ENCODE measurements at regions not wholly inside any gene's neighbourhood (a gene's known extent, or its start where the extent isn't known, plus 50 kb on each side); places are given as distances from the start of the nearest gene placed in this dataset.

GRCh38 chr1:29631836-29632805, 395.8 kb downstream of the PTPRU start:
- CTCF ChIA-PET = no interaction called here
- Mint-ChIP-seq H3K27me3 (peaks cover 8% of the 10 kb centered on the region), H3K9me3 (no peaks in the 10 kb centered on the region), H3K27ac (no peak overlapping the region), H3K4me3 (no peak overlapping the region), H3K36me3 (ENCODE audit: low read depth) (no peaks in the 10 kb centered on the region), H3K4me1 (no peaks in the 10 kb centered on the region)
- POLR2A ChIA-PET = no interaction called here
- DNase-seq = no peak

DNA sequence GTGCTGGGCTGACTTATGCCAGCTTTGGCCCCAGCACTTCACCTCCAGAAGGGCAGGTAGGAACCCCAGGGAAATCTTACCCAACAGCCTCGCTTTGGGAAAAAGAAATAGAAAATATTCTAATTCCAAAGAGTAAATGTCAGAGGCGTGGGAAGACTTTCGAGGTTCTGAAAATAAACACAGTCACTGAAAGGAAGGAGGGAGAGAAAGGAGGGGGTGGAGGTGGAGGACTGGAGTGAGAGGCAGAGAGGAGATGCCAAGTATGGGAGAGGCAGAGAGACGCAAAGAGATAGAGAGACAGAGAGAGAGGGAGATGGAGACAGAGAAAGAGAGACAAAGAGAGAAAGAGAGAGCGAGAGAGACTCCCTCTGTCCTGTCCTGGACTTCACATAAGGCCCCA, 395.0 kb downstream of the PTPRU start:
- Mint-ChIP-seq H3K27ac (no peak overlapping the region), H3K9me3 (no peaks in the 10 kb centered on the region), H3K36me3 (ENCODE audit: low read depth) (no peaks in the 10 kb centered on the region), H3K27me3 (peaks cover 8% of the 10 kb centered on the region), H3K4me3 (no peak overlapping the region), H3K4me1 (no peaks in the 10 kb centered on the region)
- no peak for DNase-seq
- ChIA-PET POLR2A (no interaction called here), CTCF (no interaction called here)

GRCh38 chr1:29630756-29631155, 394.4 kb downstream of the PTPRU start:
- no peaks in the 10 kb centered on the region for H3K36me3 Mint-ChIP-seq (ENCODE audit: low read depth)
- ChIA-PET CTCF (no interaction called here), POLR2A (no interaction called here)
- no peak overlapping the region for H3K4me3 Mint-ChIP-seq
- H3K27me3 Mint-ChIP-seq = peaks cover 9% of the 10 kb centered on the region
- no peaks in the 10 kb centered on the region for H3K4me1 Mint-ChIP-seq
- H3K27ac Mint-ChIP-seq = no peak overlapping the region
- DNase-seq = no peak
- H3K9me3 Mint-ChIP-seq = no peaks in the 10 kb centered on the region

GRCh38 chr1:29629814-29630516, 393.6 kb downstream of the PTPRU start:
- ChIA-PET POLR2A (no interaction called here), CTCF (no interaction called here)
- Mint-ChIP-seq H3K4me1 (no peaks in the 10 kb centered on the region), H3K27me3 (peaks cover 12% of the 10 kb centered on the region), H3K27ac (no peak overlapping the region), H3K9me3 (no peaks in the 10 kb centered on the region), H3K36me3 (ENCODE audit: low read depth) (no peaks in the 10 kb centered on the region), H3K4me3 (no peak overlapping the region)
- DNase-seq = no peak

- DNase-seq = no peak
- no peak overlapping the region for H3K4me3 Mint-ChIP-seq
- H3K9me3 Mint-ChIP-seq = no peaks in the 10 kb centered on the region
- peaks cover 14% of the 10 kb centered on the region for H3K27me3 Mint-ChIP-seq
- no peaks in the 10 kb centered on the region for H3K4me1 Mint-ChIP-seq
- CTCF ChIA-PET = no interaction called here
- no peak overlapping the region for H3K27ac Mint-ChIP-seq
- POLR2A ChIA-PET = no interaction called here
- no peaks in the 10 kb centered on the region for H3K36me3 Mint-ChIP-seq (ENCODE audit: low read depth)
Measured at GRCh38 chr1:29629401-29629800, 393.1 kb downstream of the PTPRU start.

DNA sequence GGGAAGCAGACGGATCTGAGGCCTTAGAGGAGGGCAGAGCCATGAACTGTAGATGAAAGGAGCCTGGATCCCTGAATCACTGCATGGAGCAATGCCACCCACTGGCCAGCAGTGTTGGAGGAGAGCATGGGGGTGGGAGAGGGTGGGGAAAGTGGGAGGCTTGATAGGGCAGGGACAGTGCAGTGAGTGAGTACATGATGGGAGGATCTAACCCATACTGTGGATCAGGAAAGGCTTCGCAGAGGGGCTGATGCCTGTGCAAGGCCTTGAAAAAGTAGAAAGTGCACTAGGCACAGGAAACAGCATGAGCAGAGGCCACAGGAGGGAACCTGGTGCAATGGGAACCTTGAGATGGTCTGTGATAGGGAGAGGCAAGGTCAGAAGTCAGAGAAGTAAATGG, 391.9 kb downstream of the PTPRU start:
- CTCF ChIA-PET = no interaction called here

DNA sequence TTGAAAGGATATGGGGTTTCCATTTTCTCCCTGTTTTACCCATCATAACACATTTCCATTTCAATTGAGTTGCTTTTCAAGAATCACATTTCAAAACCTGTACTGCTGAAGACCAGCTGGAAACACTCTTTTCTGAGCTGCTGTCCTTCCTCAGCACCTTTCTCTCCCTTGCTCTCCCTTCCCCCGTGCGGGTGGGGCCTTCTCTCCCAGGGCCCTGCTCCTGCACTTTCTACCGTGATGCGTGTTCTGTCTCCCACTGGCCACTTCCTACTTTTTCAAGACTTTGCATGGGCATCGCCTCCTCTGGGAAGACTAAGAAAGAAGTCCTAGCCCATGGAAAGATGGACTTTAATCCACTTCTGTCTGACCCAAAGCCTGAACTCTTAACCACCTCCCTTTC, 390.4 kb downstream of the PTPRU start:
- Mint-ChIP-seq H3K27ac (no peak overlapping the region), H3K9me3 (no peaks in the 10 kb centered on the region), H3K4me3 (no peak overlapping the region), H3K36me3 (ENCODE audit: low read depth) (no peaks in the 10 kb centered on the region), H3K27me3 (peaks cover 14% of the 10 kb centered on the region), H3K4me1 (no peaks in the 10 kb centered on the region)
- DNase-seq = no peak
- CTCF ChIA-PET = no interaction called here
- POLR2A ChIA-PET = no interaction called here

More for the DNA sequence above, 391.9 kb downstream of the PTPRU start:
- Mint-ChIP-seq H3K9me3 (no peaks in the 10 kb centered on the region), H3K4me1 (no peaks in the 10 kb centered on the region), H3K27ac (no peak overlapping the region), H3K4me3 (no peak overlapping the region), H3K27me3 (peaks cover 14% of the 10 kb centered on the region), H3K36me3 (ENCODE audit: low read depth) (no peaks in the 10 kb centered on the region)
- POLR2A ChIA-PET = no interaction called here
- DNase-seq = no peak

DNA sequence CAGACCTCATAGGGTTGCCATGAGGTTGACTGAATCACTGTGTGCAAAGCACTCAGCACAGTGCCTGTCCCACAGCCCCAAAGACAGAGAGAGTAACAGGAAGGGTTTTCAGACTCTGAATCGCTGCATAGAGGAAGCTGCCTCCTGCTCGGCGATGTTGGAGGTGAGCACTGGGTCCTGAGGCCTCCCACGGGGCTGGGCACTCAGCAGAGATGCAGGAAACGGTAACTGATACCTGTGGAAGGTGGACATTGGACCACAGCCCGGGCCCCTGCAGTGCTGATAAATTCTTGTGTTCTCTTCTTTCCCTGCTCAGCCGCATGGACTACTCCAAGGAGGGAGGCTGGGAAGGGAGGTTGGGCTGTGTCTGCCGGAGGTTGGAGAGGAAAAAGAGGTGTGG, 389.7 kb downstream of the PTPRU start:
- no peak overlapping the region for H3K4me3 Mint-ChIP-seq
- POLR2A ChIA-PET = no interaction called here
- no peaks in the 10 kb centered on the region for H3K4me1 Mint-ChIP-seq
- CTCF ChIA-PET = no interaction called here
- no peak overlapping the region for H3K27ac Mint-ChIP-seq
- peaks cover 14% of the 10 kb centered on the region for H3K27me3 Mint-ChIP-seq
- DNase-seq = no peak
- H3K36me3 Mint-ChIP-seq (ENCODE audit: low read depth) = no peaks in the 10 kb centered on the region
- H3K9me3 Mint-ChIP-seq = no peaks in the 10 kb centered on the region

GRCh38 chr1:29625084-29625420, 388.7 kb downstream of the PTPRU start:
- H3K27ac Mint-ChIP-seq = no peak overlapping the region
- no peak overlapping the region for H3K4me3 Mint-ChIP-seq
- ChIA-PET CTCF (no interaction called here), POLR2A (no interaction called here)
- H3K36me3 Mint-ChIP-seq (ENCODE audit: low read depth) = no peaks in the 10 kb centered on the region
- H3K27me3 Mint-ChIP-seq = peaks cover 12% of the 10 kb centered on the region
- H3K9me3 Mint-ChIP-seq = no peaks in the 10 kb centered on the region
- H3K4me1 Mint-ChIP-seq = no peaks in the 10 kb centered on the region
- no peak for DNase-seq

GRCh38 chr1:29624320-29625083, 388.2 kb downstream of the PTPRU start:
- Mint-ChIP-seq H3K27ac (no peak overlapping the region), H3K4me3 (no peak overlapping the region), H3K36me3 (ENCODE audit: low read depth) (no peaks in the 10 kb centered on the region)

GRCh38 chr1:29623501-29623900, 387.2 kb downstream of the PTPRU start:
- peaks cover 8% of the 10 kb centered on the region for H3K27me3 Mint-ChIP-seq

More at GRCh38 chr1:29624320-29625083, 388.2 kb downstream of the PTPRU start:
- POLR2A ChIA-PET = no interaction called here
- no peaks in the 10 kb centered on the region for H3K9me3 Mint-ChIP-seq
- H3K4me1 Mint-ChIP-seq = no peaks in the 10 kb centered on the region
- CTCF ChIA-PET = no interaction called here
- H3K27me3 Mint-ChIP-seq = peaks cover 11% of the 10 kb centered on the region
- no peak for DNase-seq

GRCh38 chr1:29621826-29622435, 385.6 kb downstream of the PTPRU start:
- H3K27me3 Mint-ChIP-seq = peaks cover 8% of the 10 kb centered on the region
- no peaks in the 10 kb centered on the region for H3K9me3 Mint-ChIP-seq
- no peak overlapping the region for H3K4me3 Mint-ChIP-seq
- DNase-seq = no peak
- H3K27ac Mint-ChIP-seq = no peak overlapping the region
- no peaks in the 10 kb centered on the region for H3K36me3 Mint-ChIP-seq (ENCODE audit: low read depth)
- H3K4me1 Mint-ChIP-seq = no peaks in the 10 kb centered on the region
- POLR2A ChIA-PET = interaction anchor here (0.7 kb wide), 1 partner anchor 216 kb away, joined by 3 read pairs; no protein-coding TSS in a partner anchor
- CTCF ChIA-PET = no interaction called here

More at GRCh38 chr1:29623501-29623900, 387.2 kb downstream of the PTPRU start:
- Mint-ChIP-seq H3K4me3 (no peak overlapping the region), H3K27ac (no peak overlapping the region), H3K4me1 (no peaks in the 10 kb centered on the region), H3K36me3 (ENCODE audit: low read depth) (no peaks in the 10 kb centered on the region), H3K9me3 (no peaks in the 10 kb centered on the region)
- CTCF ChIA-PET = no interaction called here
- no peak for DNase-seq
- POLR2A ChIA-PET = no interaction called here

DNA sequence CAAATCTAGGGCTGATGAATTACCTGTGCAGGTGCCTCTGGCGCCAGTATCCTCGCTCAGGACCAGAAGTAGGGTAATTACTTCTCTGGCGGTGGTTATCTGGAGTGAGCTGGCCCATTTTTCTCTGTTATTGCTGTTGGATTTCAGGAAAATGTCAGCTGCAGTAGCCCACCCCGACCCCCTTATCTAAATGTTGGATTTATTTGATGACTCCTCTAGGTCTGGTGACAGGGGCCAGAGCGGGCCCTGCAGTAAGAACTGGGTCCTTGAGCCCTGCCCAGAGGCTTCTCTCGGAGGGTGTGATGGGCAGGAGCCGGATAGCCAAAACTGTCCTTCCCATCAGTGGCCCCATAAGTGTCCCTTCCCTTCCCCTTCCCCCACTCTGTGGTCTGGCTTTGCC, 384.3 kb downstream of the PTPRU start:
- H3K4me3 Mint-ChIP-seq = no peak overlapping the region
- no peaks in the 10 kb centered on the region for H3K9me3 Mint-ChIP-seq
- no peaks in the 10 kb centered on the region for H3K36me3 Mint-ChIP-seq (ENCODE audit: low read depth)
- DNase-seq = no peak
- ChIA-PET POLR2A (no interaction called here), CTCF (no interaction called here)
- H3K4me1 Mint-ChIP-seq = no peaks in the 10 kb centered on the region
- no peak overlapping the region for H3K27ac Mint-ChIP-seq
- peaks cover 12% of the 10 kb centered on the region for H3K27me3 Mint-ChIP-seq
